GM20431 (cell line): ENCODE measurements at regions not wholly inside any gene's neighbourhood (a gene's known extent, or its start where the extent isn't known, plus 50 kb on each side); places are given as distances from the start of the nearest gene placed in this dataset.

Experiments
- in situ Hi-C: fragments of 300-500 bp; cut with MseI, MboI; formaldehyde crosslinking; loops from one replicate; pipeline ENCODE4 v1.15.0; 2020; ENCODE audit warnings: low sequenced_read_pairs; ENCODE audit not compliant: unreplicated experiment

GRCh38 chr16:85185303-85186100, 73.2 kb upstream of the CIBAR2 start:
- in situ Hi-C loops: no loop called here

GRCh38 chr16:85187002-85187401, 74.7 kb upstream of the CIBAR2 start:
- in situ Hi-C loops: no loop called here

GRCh38 chr16:85187447-85187846, 75.2 kb upstream of the CIBAR2 start:
- in situ Hi-C loops: no loop called here

GRCh38 chr16:85187886-85188285, 75.6 kb upstream of the CIBAR2 start:
- in situ Hi-C loops: no loop called here

GRCh38 chr16:85188822-85189672, 76.8 kb upstream of the CIBAR2 start:
- in situ Hi-C loops: no loop called here

GRCh38 chr16:85190572-85190971, 78.3 kb upstream of the CIBAR2 start:
- in situ Hi-C loops: no loop called here

- in situ Hi-C loops: no loop called here
Observed at GRCh38 chr16:85191341-85191965, 79.2 kb upstream of the CIBAR2 start.

- in situ Hi-C loops: no loop called here
Observed at GRCh38 chr16:85192238-85193114, 80.2 kb upstream of the CIBAR2 start.

GRCh38 chr16:85193115-85193493, 80.8 kb upstream of the CIBAR2 start:
- in situ Hi-C loops: no loop called here

GRCh38 chr16:85193876-85194275, 81.6 kb upstream of the CIBAR2 start:
- in situ Hi-C loops: no loop called here

GRCh38 chr16:85194307-85195270, 82.3 kb upstream of the CIBAR2 start:
- in situ Hi-C loops: no loop called here

GRCh38 chr16:85195271-85195647, 83.0 kb upstream of the CIBAR2 start:
- in situ Hi-C loops: no loop called here

- in situ Hi-C loops: no loop called here
Observed at GRCh38 chr16:85195900-85196772, 83.9 kb upstream of the CIBAR2 start.

- in situ Hi-C loops: no loop called here
Observed at GRCh38 chr16:85196976-85197375, 84.7 kb upstream of the CIBAR2 start.

GRCh38 chr16:85197611-85198566, 85.6 kb upstream of the CIBAR2 start:
- in situ Hi-C loops: no loop called here

GRCh38 chr16:85199069-85199725, 86.9 kb upstream of the CIBAR2 start:
- in situ Hi-C loops: no loop called here
